ENCODE measurements at regions not wholly inside any gene's neighbourhood (a gene's known extent, or its start where the extent isn't known, plus 50 kb on each side); places are given as distances from the start of the nearest gene placed in this dataset.

DNA sequence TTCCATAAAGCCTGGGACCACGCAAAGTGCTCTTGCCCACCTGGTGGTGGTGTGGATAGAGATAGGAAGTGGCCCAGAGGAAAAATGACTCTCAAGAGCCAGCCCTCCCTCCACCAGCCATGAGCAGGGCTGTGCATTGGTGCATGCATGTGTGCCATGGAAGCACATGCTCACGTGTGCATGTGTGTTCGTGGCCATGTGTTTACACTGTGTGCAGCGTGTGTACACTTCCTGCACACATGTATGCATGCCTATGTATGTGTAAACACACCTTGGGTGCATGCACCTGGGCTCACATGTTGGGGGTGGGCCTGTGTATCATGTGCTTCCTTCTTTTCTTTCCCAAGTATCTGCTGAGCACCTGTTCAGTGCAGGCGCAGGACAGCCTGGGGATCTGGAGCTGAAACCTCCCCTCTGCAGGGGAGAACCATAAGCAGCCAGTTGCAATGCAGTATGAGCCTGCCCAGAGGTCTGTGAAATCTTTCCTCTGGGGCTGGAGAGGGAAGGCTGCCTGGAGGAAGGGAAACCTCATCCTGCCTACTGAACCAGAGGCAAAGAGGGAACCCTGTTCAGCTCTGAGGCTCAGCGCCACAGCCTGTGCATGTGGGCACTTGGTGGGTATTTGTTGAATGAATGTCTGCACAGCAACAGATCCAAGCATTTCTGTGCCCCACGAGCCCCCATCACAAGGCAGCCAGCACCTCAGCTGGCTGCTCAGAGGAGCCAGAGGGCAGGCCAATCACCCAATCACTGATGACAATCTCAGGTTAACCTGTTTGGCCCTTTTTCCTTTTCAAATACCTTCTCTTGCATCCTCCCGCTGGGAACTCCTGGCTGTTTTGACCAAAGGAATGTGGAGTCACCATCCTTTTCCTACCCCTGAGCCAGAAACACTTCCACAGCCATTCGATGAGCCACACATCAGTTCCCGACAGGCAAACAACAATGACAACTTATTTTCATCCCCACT, 327.0 kb downstream of the NPHP4 start:
- Histone ChIP-seq H3K27me3 (ENCODE audit: control insufficient read depth, insufficient read depth, low read length) (no peaks in the 10 kb centered on the region), H3K27ac (ENCODE audit: insufficient read depth, low read length) (no peak overlapping the region), H3K4me1 (ENCODE audit: control insufficient read depth, extremely low read depth, insufficient read depth, low read length) (no peaks in the 10 kb centered on the region), H3K79me2 (ENCODE audit: control insufficient read depth, insufficient read depth, low read length) (no peaks in the 10 kb centered on the region), H3K9me3 (ENCODE audit: control insufficient read depth, insufficient read depth, low read depth, low read length) (no peaks in the 10 kb centered on the region), H2AFZ (ENCODE audit: low read length) (no peak overlapping the region), H4K20me1 (ENCODE audit: control insufficient read depth, extremely low read depth, insufficient read depth, low read length) (no peaks in the 10 kb centered on the region), H3K4me3 (replicated peaks in 1 of 4; ENCODE audit: control extremely low read depth in 1 of 4, insufficient read depth in 1 of 4, low read depth in 3 of 4, low read length in 4 of 4) (no peak overlapping the region), H3K36me3 (ENCODE audit: control insufficient read depth, insufficient read depth, low read length) (no peaks in the 10 kb centered on the region), H3K9ac (ENCODE audit: insufficient read depth, low read length) (no peak overlapping the region), H3K4me2 (ENCODE audit: extremely low read depth, insufficient read depth, low read length) (no peak overlapping the region)
- no peak for DNase-seq (ENCODE audit: low read depth in 2 of 2)
- TF ChIP-seq, protein P1, sequence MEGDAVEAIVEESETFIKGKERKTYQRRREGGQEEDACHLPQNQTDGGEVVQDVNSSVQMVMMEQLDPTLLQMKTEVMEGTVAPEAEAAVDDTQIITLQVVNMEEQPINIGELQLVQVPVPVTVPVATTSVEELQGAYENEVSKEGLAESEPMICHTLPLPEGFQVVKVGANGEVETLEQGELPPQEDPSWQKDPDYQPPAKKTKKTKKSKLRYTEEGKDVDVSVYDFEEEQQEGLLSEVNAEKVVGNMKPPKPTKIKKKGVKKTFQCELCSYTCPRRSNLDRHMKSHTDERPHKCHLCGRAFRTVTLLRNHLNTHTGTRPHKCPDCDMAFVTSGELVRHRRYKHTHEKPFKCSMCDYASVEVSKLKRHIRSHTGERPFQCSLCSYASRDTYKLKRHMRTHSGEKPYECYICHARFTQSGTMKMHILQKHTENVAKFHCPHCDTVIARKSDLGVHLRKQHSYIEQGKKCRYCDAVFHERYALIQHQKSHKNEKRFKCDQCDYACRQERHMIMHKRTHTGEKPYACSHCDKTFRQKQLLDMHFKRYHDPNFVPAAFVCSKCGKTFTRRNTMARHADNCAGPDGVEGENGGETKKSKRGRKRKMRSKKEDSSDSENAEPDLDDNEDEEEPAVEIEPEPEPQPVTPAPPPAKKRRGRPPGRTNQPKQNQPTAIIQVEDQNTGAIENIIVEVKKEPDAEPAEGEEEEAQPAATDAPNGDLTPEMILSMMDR (conservative IDR thresholded peaks at IDR 0.05 in 1 of 2, IDR thresholded peaks at IDR 0.05 in 1 of 2; ENCODE audit: low read depth in 1 of 2, low read length in 2 of 2), result no peak
- TF ChIP-seq EZH2 (IDR thresholded peaks at IDR 0.05; ENCODE audit: low read length, missing control alignments), result no peak

DNA sequence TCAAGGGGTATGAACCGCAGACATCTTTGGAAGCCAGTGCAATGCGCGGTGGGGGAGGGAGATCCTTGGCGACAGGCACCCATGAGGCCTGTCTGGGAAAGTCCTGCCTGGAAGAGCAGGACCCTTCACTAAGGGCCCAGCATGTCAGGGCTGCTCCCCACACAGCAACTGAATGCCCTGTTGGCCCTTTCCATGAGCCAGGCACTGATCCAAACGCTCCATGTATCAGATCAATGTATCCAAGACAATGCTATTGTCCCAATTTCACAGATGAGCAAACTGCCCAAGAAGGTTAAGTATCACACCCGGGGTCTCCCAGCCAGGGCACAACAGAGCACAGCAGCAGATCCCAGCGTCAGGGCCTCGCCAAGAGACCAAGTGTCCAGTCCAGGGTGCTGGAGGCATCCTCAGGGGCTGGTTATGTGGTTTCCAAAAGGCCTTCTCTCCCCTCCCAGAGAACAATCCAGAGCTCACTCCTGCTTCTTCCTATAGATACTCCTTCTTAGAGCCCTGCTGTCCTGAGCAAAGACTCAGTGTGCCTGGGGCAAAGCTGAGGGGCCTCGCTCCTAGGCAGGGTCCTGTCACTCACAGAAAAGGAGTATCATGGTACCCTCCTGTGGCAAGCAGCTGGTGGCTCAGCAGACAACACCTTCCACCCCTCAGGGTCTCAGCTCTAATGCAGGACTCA, 328.0 kb downstream of the NPHP4 start:
- no peaks in the 10 kb centered on the region for H3K4me1 ChIP-seq (ENCODE audit: control insufficient read depth, extremely low read depth, insufficient read depth, low read length)
- no peak for DNase-seq (ENCODE audit: low read depth in 2 of 2)
- H4K20me1 ChIP-seq (ENCODE audit: control insufficient read depth, extremely low read depth, insufficient read depth, low read length), result no peaks in the 10 kb centered on the region
- no peak for TF ChIP-seq EZH2 (IDR thresholded peaks at IDR 0.05; ENCODE audit: low read length, missing control alignments)
- TF ChIP-seq, protein P1 (conservative IDR thresholded peaks at IDR 0.05 in 1 of 2, IDR thresholded peaks at IDR 0.05 in 1 of 2; ENCODE audit: low read depth in 1 of 2, low read length in 2 of 2), result no peak
- H3K9me3 ChIP-seq (ENCODE audit: control insufficient read depth, insufficient read depth, low read depth, low read length), result no peaks in the 10 kb centered on the region
- H3K27ac ChIP-seq (ENCODE audit: insufficient read depth, low read length), result no peak overlapping the region
- no peak overlapping the region for H3K9ac ChIP-seq (ENCODE audit: insufficient read depth, low read length)
- no peak overlapping the region for H2AFZ ChIP-seq (ENCODE audit: low read length)
- no peak overlapping the region for H3K4me2 ChIP-seq (ENCODE audit: extremely low read depth, insufficient read depth, low read length)
- no peak overlapping the region for H3K4me3 ChIP-seq (replicated peaks in 1 of 4; ENCODE audit: control extremely low read depth in 1 of 4, insufficient read depth in 1 of 4, low read depth in 3 of 4, low read length in 4 of 4)
- H3K27me3 ChIP-seq (ENCODE audit: control insufficient read depth, insufficient read depth, low read length), result no peaks in the 10 kb centered on the region
- no peaks in the 10 kb centered on the region for H3K79me2 ChIP-seq (ENCODE audit: control insufficient read depth, insufficient read depth, low read length)
- no peaks in the 10 kb centered on the region for H3K36me3 ChIP-seq (ENCODE audit: control insufficient read depth, insufficient read depth, low read length)

DNA sequence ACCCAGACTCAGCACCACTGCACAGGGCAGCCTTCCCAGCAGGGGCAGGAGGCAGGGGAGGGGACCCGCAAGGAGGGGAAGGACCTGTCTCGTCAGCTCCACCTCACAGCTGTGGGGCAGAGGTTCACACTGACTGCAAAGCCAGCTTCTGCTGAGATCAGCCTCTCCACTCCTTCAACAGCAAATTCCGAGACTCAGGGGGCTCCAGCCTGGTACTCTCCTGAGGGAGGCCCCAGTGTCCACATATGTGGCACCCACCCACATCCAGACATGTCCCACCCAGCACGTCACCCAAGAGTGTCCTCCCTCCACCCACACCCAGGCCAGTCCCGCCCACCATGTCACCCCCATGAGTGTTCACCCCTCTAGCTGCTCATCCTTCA, 329.5 kb downstream of the NPHP4 start:
- H3K79me2 ChIP-seq (ENCODE audit: control insufficient read depth, insufficient read depth, low read length), result no peaks in the 10 kb centered on the region
- no peak overlapping the region for H3K4me3 ChIP-seq (replicated peaks in 1 of 4; ENCODE audit: control extremely low read depth in 1 of 4, insufficient read depth in 1 of 4, low read depth in 3 of 4, low read length in 4 of 4)

More for the DNA sequence above, 329.5 kb downstream of the NPHP4 start:
- Histone ChIP-seq H3K9me3 (ENCODE audit: control insufficient read depth, insufficient read depth, low read depth, low read length) (no peaks in the 10 kb centered on the region), H4K20me1 (ENCODE audit: control insufficient read depth, extremely low read depth, insufficient read depth, low read length) (no peaks in the 10 kb centered on the region), H3K27ac (ENCODE audit: insufficient read depth, low read length) (no peak overlapping the region), H3K4me1 (ENCODE audit: control insufficient read depth, extremely low read depth, insufficient read depth, low read length) (no peaks in the 10 kb centered on the region), H3K9ac (ENCODE audit: insufficient read depth, low read length) (no peak overlapping the region), H3K27me3 (ENCODE audit: control insufficient read depth, insufficient read depth, low read length) (no peaks in the 10 kb centered on the region), H2AFZ (ENCODE audit: low read length) (no peak overlapping the region), H3K4me2 (ENCODE audit: extremely low read depth, insufficient read depth, low read length) (no peak overlapping the region), H3K36me3 (ENCODE audit: control insufficient read depth, insufficient read depth, low read length) (no peaks in the 10 kb centered on the region)
- DNase-seq (ENCODE audit: low read depth in 2 of 2), result no peak
- TF ChIP-seq, protein P1 (conservative IDR thresholded peaks at IDR 0.05 in 1 of 2, IDR thresholded peaks at IDR 0.05 in 1 of 2; ENCODE audit: low read depth in 1 of 2, low read length in 2 of 2), result no peak
- TF ChIP-seq EZH2 (IDR thresholded peaks at IDR 0.05; ENCODE audit: low read length, missing control alignments), result no peak

Data from fibroblast of lung (primary cell).